ENCODE measurements at regions not wholly inside any gene's neighbourhood (a gene's known extent, or its start where the extent isn't known, plus 50 kb on each side); places are given as distances from the start of the nearest gene placed in this dataset.

- no peak for DNase-seq (ENCODE audit: low read depth)
Observed at GRCh38 chr7:84624927-84625326, 430.3 kb upstream of the SEMA3A start.

GRCh38 chr7:84624527-84624926 lies 429.9 kb upstream of the SEMA3A start:
- peak; percentile 13 for DNase-seq (ENCODE audit: low read depth)

GRCh38 chr7:84617265-84618030 lies 422.9 kb upstream of the SEMA3A start:
- DNase-seq (ENCODE audit: low read depth): no peak

- no peak for DNase-seq (ENCODE audit: low read depth)
Observed at GRCh38 chr7:84614821-84615501, 420.4 kb upstream of the SEMA3A start.

- DNase-seq (ENCODE audit: low read depth): peak; percentile 18
Observed at GRCh38 chr7:84612981-84613681, 418.5 kb upstream of the SEMA3A start.

GRCh38 chr7:84611391-84611790 lies 416.8 kb upstream of the SEMA3A start:
- no peak for DNase-seq (ENCODE audit: low read depth)

- no peak for DNase-seq (ENCODE audit: low read depth)
Observed at GRCh38 chr7:84610390-84610789, 415.8 kb upstream of the SEMA3A start.

- DNase-seq (ENCODE audit: low read depth): no peak
Observed at GRCh38 chr7:84605301-84605700, 410.7 kb upstream of the SEMA3A start.

- DNase-seq (ENCODE audit: low read depth): no peak
Observed at GRCh38 chr7:84603545-84603944, 409.0 kb upstream of the SEMA3A start.

- DNase-seq (ENCODE audit: low read depth): no peak
Observed at GRCh38 chr7:84595026-84595425, 400.4 kb upstream of the SEMA3A start.

GRCh38 chr7:84591897-84592296 lies 397.3 kb upstream of the SEMA3A start:
- DNase-seq (ENCODE audit: low read depth): no peak

- DNase-seq (ENCODE audit: low read depth): no peak
Observed at GRCh38 chr7:84589012-84589411, 394.4 kb upstream of the SEMA3A start.

- no peak for DNase-seq (ENCODE audit: low read depth)
Observed at GRCh38 chr7:84583331-84583730, 388.7 kb upstream of the SEMA3A start.

- no peak for DNase-seq (ENCODE audit: low read depth)
Observed at GRCh38 chr7:84582747-84583146, 388.2 kb upstream of the SEMA3A start.

- no peak for DNase-seq (ENCODE audit: low read depth)
Observed at GRCh38 chr7:84578825-84579224, 384.2 kb upstream of the SEMA3A start.

GRCh38 chr7:84568781-84569180 lies 374.2 kb upstream of the SEMA3A start:
- no peak for DNase-seq (ENCODE audit: low read depth)

GRCh38 chr7:84565345-84566074 lies 370.9 kb upstream of the SEMA3A start:
- DNase-seq (ENCODE audit: low read depth): no peak

GRCh38 chr7:84553711-84554110 lies 359.1 kb upstream of the SEMA3A start:
- DNase-seq (ENCODE audit: low read depth): no peak

GRCh38 chr7:84549409-84549808 lies 354.8 kb upstream of the SEMA3A start:
- DNase-seq (ENCODE audit: low read depth): no peak

GRCh38 chr7:84548366-84549365 lies 354.1 kb upstream of the SEMA3A start:
- DNase-seq (ENCODE audit: low read depth): peak; percentile 79

- DNase-seq (ENCODE audit: low read depth): no peak
Observed at GRCh38 chr7:84547331-84547730, 352.7 kb upstream of the SEMA3A start.
